T-helper 2 cell treated with Interferon-gamma antibody and Interleukin-4, amounts not matched to agents 5 μg/mL and 100 μg/mL, for 36 hours (primary cell): ENCODE measurements at regions not wholly inside any gene's neighbourhood (a gene's known extent, or its start where the extent isn't known, plus 50 kb on each side); places are given as distances from the start of the nearest gene placed in this dataset.
"Not testable (repeated sequence)": the region's sequence is repeated elsewhere in the genome, so short reads cannot be mapped to it uniquely, and the experiment has no call there.

Experiments
- DNase-seq: peaks from one replicate; pipeline ENCODE4 v3.0.0; 2021; ENCODE audit warnings: low spot score
- H3K27ac Mint-ChIP-seq: one replicate; pipeline ENCODE4 v1.8.0; 2021; ENCODE audit warnings: mild to moderate bottlenecking, mixed read lengths
- H3K27me3 Mint-ChIP-seq: one replicate; pipeline ENCODE4 v1.8.0; 2021; ENCODE audit warnings: low read depth, mixed read lengths
- H3K36me3 Mint-ChIP-seq: one replicate; pipeline ENCODE4 v1.8.0; 2021; ENCODE audit warnings: low read depth, mixed read lengths
- H3K4me1 Mint-ChIP-seq: one replicate; pipeline ENCODE4 v1.8.0; 2021; ENCODE audit warnings: low read depth, mixed read lengths
- H3K4me3 Mint-ChIP-seq: one replicate; pipeline ENCODE4 v1.8.0; 2022; ENCODE audit warnings: mild to moderate bottlenecking, moderate library complexity, mixed read lengths
- H3K9me3 Mint-ChIP-seq: one replicate; pipeline ENCODE4 v1.8.0; 2021; ENCODE audit warnings: mixed read lengths

GRCh38 chr4:19154267-19154666, 1097.4 kb upstream of the SLIT2 start:
- H3K4me1 Mint-ChIP-seq, H3K27ac Mint-ChIP-seq, DNase-seq, H3K36me3 Mint-ChIP-seq, H3K4me3 Mint-ChIP-seq, H3K27me3 Mint-ChIP-seq: not testable (repeated sequence)
- peaks cover 56% of the 10 kb centered on the region for H3K9me3 Mint-ChIP-seq

GRCh38 chr4:19152264-19152663, 1099.4 kb upstream of the SLIT2 start:
- Mint-ChIP-seq H3K9me3 (peaks cover 50% of the 10 kb centered on the region), H3K36me3 (no peaks in the 10 kb centered on the region), H3K27ac (no peak overlapping the region), H3K4me3 (no peak overlapping the region), H3K27me3 (no peaks in the 10 kb centered on the region), H3K4me1 (no peaks in the 10 kb centered on the region)
- DNase-seq, result no peak

- H3K36me3 Mint-ChIP-seq, result no peaks in the 10 kb centered on the region
- DNase-seq, result no peak
- no peak overlapping the region for H3K27ac Mint-ChIP-seq
- no peak overlapping the region for H3K4me3 Mint-ChIP-seq
- no peaks in the 10 kb centered on the region for H3K27me3 Mint-ChIP-seq
- H3K9me3 Mint-ChIP-seq, result peaks cover 47% of the 10 kb centered on the region
- H3K4me1 Mint-ChIP-seq, result no peaks in the 10 kb centered on the region
Measured at GRCh38 chr4:19151684-19152083, 1100.0 kb upstream of the SLIT2 start.

- no peak overlapping the region for H3K4me3 Mint-ChIP-seq
- H3K27me3 Mint-ChIP-seq, result no peaks in the 10 kb centered on the region
- no peak overlapping the region for H3K27ac Mint-ChIP-seq
- no peaks in the 10 kb centered on the region for H3K36me3 Mint-ChIP-seq
- H3K9me3 Mint-ChIP-seq, result peaks cover 27% of the 10 kb centered on the region
- DNase-seq, result no peak
- no peaks in the 10 kb centered on the region for H3K4me1 Mint-ChIP-seq
Measured at GRCh38 chr4:19146038-19146437, 1105.7 kb upstream of the SLIT2 start.

GRCh38 chr4:19135895-19136633, 1114.5 kb upstream of the LCORL start:
- H3K9me3 Mint-ChIP-seq, result peaks cover 44% of the 10 kb centered on the region
- H3K36me3 Mint-ChIP-seq, result no peaks in the 10 kb centered on the region
- DNase-seq, result no peak
- H3K27me3 Mint-ChIP-seq, result no peaks in the 10 kb centered on the region
- no peak overlapping the region for H3K4me3 Mint-ChIP-seq
- H3K27ac Mint-ChIP-seq, result no peak overlapping the region
- no peaks in the 10 kb centered on the region for H3K4me1 Mint-ChIP-seq

GRCh38 chr4:19134685-19135084, 1113.1 kb upstream of the LCORL start:
- DNase-seq, result no peak
- Mint-ChIP-seq H3K9me3 (peaks cover 36% of the 10 kb centered on the region), H3K27me3 (no peaks in the 10 kb centered on the region), H3K4me1 (no peaks in the 10 kb centered on the region), H3K4me3 (no peak overlapping the region), H3K36me3 (no peaks in the 10 kb centered on the region), H3K27ac (no peak overlapping the region)

- no peaks in the 10 kb centered on the region for H3K27me3 Mint-ChIP-seq
- H3K36me3 Mint-ChIP-seq, result no peaks in the 10 kb centered on the region
- H3K9me3 Mint-ChIP-seq, result peaks cover 35% of the 10 kb centered on the region
- no peak overlapping the region for H3K27ac Mint-ChIP-seq
- H3K4me1 Mint-ChIP-seq, result no peaks in the 10 kb centered on the region
- DNase-seq, result no peak
- H3K4me3 Mint-ChIP-seq, result no peak overlapping the region
Measured at GRCh38 chr4:19133315-19133714, 1111.8 kb upstream of the LCORL start.

- no peaks in the 10 kb centered on the region for H3K36me3 Mint-ChIP-seq
- H3K27ac Mint-ChIP-seq, result no peak overlapping the region
- no peaks in the 10 kb centered on the region for H3K4me1 Mint-ChIP-seq
- H3K9me3 Mint-ChIP-seq, result peaks cover 32% of the 10 kb centered on the region
- DNase-seq, result no peak
- H3K4me3 Mint-ChIP-seq, result no peak overlapping the region
- H3K27me3 Mint-ChIP-seq, result no peaks in the 10 kb centered on the region
Measured at GRCh38 chr4:19130866-19131265, 1109.3 kb upstream of the LCORL start.

GRCh38 chr4:19128176-19128575, 1106.6 kb upstream of the LCORL start:
- Mint-ChIP-seq H3K27me3 (no peaks in the 10 kb centered on the region), H3K36me3 (no peaks in the 10 kb centered on the region), H3K27ac (no peak overlapping the region), H3K4me1 (no peaks in the 10 kb centered on the region), H3K4me3 (no peak overlapping the region), H3K9me3 (peaks cover 43% of the 10 kb centered on the region)
- DNase-seq, result no peak

- H3K27ac Mint-ChIP-seq, result no peak overlapping the region
- H3K4me3 Mint-ChIP-seq, result no peak overlapping the region
- H3K36me3 Mint-ChIP-seq, result no peaks in the 10 kb centered on the region
- no peak for DNase-seq
- no peaks in the 10 kb centered on the region for H3K27me3 Mint-ChIP-seq
- H3K4me1 Mint-ChIP-seq, result no peaks in the 10 kb centered on the region
- peaks cover 48% of the 10 kb centered on the region for H3K9me3 Mint-ChIP-seq
Measured at GRCh38 chr4:19126903-19127302, 1105.3 kb upstream of the LCORL start.

- H3K4me1 Mint-ChIP-seq, result no peaks in the 10 kb centered on the region
- H3K9me3 Mint-ChIP-seq, result peaks cover 44% of the 10 kb centered on the region
- no peaks in the 10 kb centered on the region for H3K36me3 Mint-ChIP-seq
- no peak for DNase-seq
- H3K4me3 Mint-ChIP-seq, result no peak overlapping the region
- no peaks in the 10 kb centered on the region for H3K27me3 Mint-ChIP-seq
- no peak overlapping the region for H3K27ac Mint-ChIP-seq
Measured at GRCh38 chr4:19123681-19124080, 1102.1 kb upstream of the LCORL start.

GRCh38 chr4:19119904-19120560, 1098.5 kb upstream of the LCORL start:
- no peak for DNase-seq
- H3K27ac Mint-ChIP-seq, result no peak overlapping the region
- H3K4me3 Mint-ChIP-seq, result no peak overlapping the region
- no peaks in the 10 kb centered on the region for H3K4me1 Mint-ChIP-seq
- H3K9me3 Mint-ChIP-seq, result peaks cover 23% of the 10 kb centered on the region
- no peaks in the 10 kb centered on the region for H3K27me3 Mint-ChIP-seq
- H3K36me3 Mint-ChIP-seq, result no peaks in the 10 kb centered on the region

- Mint-ChIP-seq H3K9me3 (peaks cover 14% of the 10 kb centered on the region), H3K27me3 (no peaks in the 10 kb centered on the region), H3K27ac (no peak overlapping the region), H3K4me1 (no peaks in the 10 kb centered on the region), H3K4me3 (no peak overlapping the region), H3K36me3 (no peaks in the 10 kb centered on the region)
- DNase-seq, result no peak
Measured at GRCh38 chr4:19117022-19117421, 1095.5 kb upstream of the LCORL start.

- no peaks in the 10 kb centered on the region for H3K4me1 Mint-ChIP-seq
- no peak overlapping the region for H3K27ac Mint-ChIP-seq
- H3K27me3 Mint-ChIP-seq, result no peaks in the 10 kb centered on the region
- no peak overlapping the region for H3K4me3 Mint-ChIP-seq
- no peaks in the 10 kb centered on the region for H3K36me3 Mint-ChIP-seq
- peaks cover 50% of the 10 kb centered on the region for H3K9me3 Mint-ChIP-seq
- DNase-seq, result no peak
Measured at GRCh38 chr4:19104176-19104575, 1082.6 kb upstream of the LCORL start.
